Esophagus muscularis mucosa (tissue), 4 donors: ENCODE measurements at regions not wholly inside any gene's neighbourhood (a gene's known extent, or its start where the extent isn't known, plus 50 kb on each side); places are given as distances from the start of the nearest gene placed in this dataset.

Experiments used
- EP300 ChIP-seq: sonication (generic); formaldehyde crosslinking; IDR thresholded peaks from one replicate; pipeline ENCODE4 v1.6.1; 2017; ENCODE audit warnings: antibody characterized with exemption
- POLR2AphosphoS5 ChIP-seq, 2 donors: sonication (generic); formaldehyde crosslinking; IDR thresholded peaks; one replicate each; pipeline ENCODE4 v1.6.1; 2017; ENCODE audit warnings: antibody characterized with exemption in 2 of 2
- TF ChIP-seq, protein P1 (sequence below), 3 experiments: fragments of 200-600 bp in 2 of 3; fragments of 450-650 bp in 1 of 3; sonication (generic) in 2 of 3; IDR thresholded peaks; one replicate each; pipeline ENCODE4 v1.5.1; 2017 to 2019; ENCODE audit warnings: antibody characterized with exemption in 3 of 3, mild to moderate bottlenecking in 2 of 3, moderate library complexity in 1 of 3

GRCh38 chr2:145909766-145910165 is 1389.8 kb upstream of the ZEB2 start:
- TF ChIP-seq, protein P1, sequence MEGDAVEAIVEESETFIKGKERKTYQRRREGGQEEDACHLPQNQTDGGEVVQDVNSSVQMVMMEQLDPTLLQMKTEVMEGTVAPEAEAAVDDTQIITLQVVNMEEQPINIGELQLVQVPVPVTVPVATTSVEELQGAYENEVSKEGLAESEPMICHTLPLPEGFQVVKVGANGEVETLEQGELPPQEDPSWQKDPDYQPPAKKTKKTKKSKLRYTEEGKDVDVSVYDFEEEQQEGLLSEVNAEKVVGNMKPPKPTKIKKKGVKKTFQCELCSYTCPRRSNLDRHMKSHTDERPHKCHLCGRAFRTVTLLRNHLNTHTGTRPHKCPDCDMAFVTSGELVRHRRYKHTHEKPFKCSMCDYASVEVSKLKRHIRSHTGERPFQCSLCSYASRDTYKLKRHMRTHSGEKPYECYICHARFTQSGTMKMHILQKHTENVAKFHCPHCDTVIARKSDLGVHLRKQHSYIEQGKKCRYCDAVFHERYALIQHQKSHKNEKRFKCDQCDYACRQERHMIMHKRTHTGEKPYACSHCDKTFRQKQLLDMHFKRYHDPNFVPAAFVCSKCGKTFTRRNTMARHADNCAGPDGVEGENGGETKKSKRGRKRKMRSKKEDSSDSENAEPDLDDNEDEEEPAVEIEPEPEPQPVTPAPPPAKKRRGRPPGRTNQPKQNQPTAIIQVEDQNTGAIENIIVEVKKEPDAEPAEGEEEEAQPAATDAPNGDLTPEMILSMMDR (IDR thresholded peaks at IDR 0.05): no peak
- no peak for TF ChIP-seq EP300
- no peak for TF ChIP-seq POLR2AphosphoS5 (IDR thresholded peaks at IDR 0.05)
